Renal pelvis (tissue), 1 donor: ENCODE measurements at regions not wholly inside any gene's neighbourhood (a gene's known extent, or its start where the extent isn't known, plus 50 kb on each side); places are given as distances from the start of the nearest gene placed in this dataset.
"Not testable (repeated sequence)": the region's sequence is repeated elsewhere in the genome, so short reads cannot be mapped to it uniquely, and the experiment has no call there.

Experiments
- DNase-seq: peaks from one replicate; pipeline ENCODE4 v3.0.0-alpha.2; 2013

DNA sequence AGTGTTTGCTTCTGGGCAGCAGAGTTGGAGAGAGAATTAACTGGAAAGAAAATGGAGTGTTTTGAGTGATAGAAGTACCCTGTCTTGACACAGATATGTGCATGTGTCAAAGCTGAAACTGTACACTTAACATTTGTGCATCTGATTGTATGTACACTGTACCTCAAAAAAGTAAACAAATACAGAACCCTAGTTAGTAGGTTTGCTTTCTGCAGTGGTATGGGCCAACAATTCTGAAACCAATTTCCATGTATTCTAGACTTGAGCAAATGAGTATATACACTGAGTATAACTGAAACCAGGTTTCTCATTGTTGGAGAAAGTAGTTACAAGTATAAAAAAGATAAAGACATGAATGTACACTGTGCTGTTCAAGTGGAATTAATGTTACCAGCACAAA lies 52.4 kb downstream of the ELAPOR2 start:
- DNase-seq, result no peak

- DNase-seq, result no peak
Measured at GRCh38 chr7:87004956-87005355, 54.5 kb downstream of the ELAPOR2 start.

DNA sequence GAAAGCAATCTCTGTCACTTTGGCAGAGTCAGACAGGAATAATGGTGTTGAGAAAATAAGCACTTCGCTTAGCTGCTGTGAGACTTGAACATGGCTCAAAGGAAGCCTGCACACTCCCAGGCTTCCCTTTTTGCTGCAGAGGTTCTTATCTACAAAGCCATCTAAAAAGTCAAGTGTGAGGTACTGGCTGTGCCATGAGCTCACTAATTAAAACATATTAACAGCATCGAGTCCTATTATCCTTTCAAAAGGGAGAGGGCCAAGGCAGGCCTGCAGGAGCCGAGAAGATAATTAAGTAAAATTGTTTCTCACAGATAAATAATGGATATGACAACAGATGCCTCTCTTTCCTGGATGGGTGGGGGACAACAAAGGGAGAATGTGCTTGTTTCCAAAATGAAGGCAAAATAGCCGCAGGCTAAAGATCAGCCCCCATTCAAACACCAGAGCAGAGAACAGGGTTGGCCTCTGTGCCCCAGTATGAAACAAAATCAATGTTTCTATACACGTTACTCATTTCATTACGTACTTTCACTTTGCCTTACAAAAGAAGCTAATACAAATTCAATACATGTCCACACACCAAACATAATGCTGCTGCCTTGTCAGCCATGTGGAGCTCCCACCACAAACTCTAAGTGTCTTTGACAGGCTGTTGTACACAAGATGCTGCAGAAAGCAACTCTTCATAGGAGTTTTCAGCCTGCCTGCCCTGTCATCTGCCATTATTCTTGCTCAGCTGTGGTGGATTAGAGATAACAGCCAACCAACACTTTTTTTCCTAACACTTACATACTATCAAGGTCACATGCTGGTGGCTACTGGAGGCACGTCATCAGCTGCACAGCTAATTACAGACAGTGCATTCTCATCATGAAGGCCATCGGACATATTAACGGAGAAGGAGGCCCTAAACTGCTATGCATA lies 55.3 kb downstream of the ELAPOR2 start:
- no peak for DNase-seq

- DNase-seq, result no peak
Measured at GRCh38 chr7:87001214-87001613, 58.2 kb downstream of the ELAPOR2 start.

- no peak for DNase-seq
Measured at GRCh38 chr7:87000344-87000743, 59.1 kb downstream of the ELAPOR2 start.

- DNase-seq, result no peak
Measured at GRCh38 chr7:86999750-87000149, 59.7 kb downstream of the ELAPOR2 start.

DNA sequence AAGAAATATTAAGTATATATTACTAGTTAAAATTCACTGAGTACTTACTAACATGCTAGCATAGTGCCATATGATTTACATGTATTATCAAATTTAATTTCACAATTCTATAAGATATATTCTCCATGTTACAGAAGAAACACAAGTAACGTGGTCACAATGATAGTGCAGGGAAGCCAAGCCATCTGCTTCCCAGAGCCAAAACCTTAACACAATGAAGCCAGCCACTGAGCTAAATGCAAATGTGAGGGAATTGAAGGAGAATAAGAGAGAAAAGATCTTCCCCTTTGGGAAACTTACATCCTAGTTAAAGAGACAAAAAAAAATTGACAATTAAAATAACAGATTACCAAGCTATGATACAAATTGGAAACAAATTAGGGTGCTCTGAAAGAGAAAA lies 63.6 kb downstream of the ELAPOR2 start:
- DNase-seq, result no peak

GRCh38 chr7:86995052-86995725 lies 64.3 kb downstream of the ELAPOR2 start:
- DNase-seq, result no peak

- no peak for DNase-seq
Measured at GRCh38 chr7:86991771-86992191, 67.7 kb downstream of the ELAPOR2 start.

GRCh38 chr7:86991093-86991769 lies 68.2 kb downstream of the ELAPOR2 start:
- DNase-seq, result no peak

DNA sequence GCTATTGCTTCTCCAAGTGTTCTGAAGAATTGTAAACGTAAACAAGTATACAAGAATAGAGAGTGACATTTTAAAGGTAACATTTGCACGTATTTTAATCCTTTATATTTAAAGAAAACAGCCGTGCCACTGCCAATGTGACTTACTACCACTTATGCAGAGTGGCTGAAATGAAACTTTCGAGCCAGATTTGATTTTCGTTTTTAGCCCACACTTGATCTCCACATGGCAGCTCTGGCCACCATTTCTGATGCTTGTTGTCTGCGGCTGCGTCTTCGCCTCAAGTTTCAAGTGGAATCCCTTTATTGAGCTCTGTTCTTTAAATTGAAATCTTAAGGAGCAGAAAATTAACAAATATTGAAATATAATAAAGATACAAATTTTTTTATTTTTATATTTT lies 70.0 kb downstream of the ELAPOR2 start:
- DNase-seq, result no peak

DNA sequence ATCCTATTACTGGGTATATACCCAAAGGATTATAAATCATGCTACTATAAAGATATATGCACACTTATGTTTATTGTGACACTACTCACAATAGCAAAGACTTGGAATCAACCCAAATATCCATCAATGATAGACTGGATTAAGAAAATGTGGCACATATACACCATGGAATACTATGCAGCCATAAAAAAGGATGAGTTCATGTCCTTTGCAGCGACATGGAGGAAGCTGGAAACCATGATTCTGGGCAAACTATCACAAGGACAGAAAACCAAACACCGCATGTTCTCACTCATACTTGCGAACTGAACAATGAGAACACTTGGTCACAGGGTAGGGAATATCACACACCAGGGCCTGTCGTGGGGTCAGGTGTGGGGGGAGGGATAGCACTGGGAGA lies 71.6 kb downstream of the ELAPOR2 start:
- not testable (repeated sequence) for DNase-seq

- DNase-seq, result not testable (repeated sequence)
Measured at GRCh38 chr7:86987358-86987757, 72.1 kb downstream of the ELAPOR2 start.

- DNase-seq, result not testable (repeated sequence)
Measured at GRCh38 chr7:86985342-86985741, 74.1 kb downstream of the ELAPOR2 start.

DNA sequence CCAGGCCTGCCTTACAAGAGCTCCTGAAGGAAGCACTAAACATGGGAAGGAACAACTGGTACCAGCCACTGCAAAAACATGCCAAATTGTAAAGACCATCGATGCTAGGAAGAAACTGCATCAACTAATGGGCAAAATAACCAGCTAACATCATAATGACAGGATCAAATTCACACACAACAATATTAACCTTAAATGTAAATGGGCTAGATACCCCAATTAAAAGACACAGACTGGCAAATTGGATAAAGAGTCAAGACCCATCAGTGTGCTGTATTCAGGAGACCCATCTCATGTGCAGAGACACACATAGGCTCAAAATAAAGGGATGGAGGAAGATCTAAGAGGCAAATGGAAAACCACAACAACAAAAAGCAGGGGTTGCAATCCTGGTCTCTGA lies 75.8 kb downstream of the ELAPOR2 start:
- DNase-seq, result not testable (repeated sequence)

GRCh38 chr7:86981937-86982336 lies 77.5 kb downstream of the ELAPOR2 start:
- not testable (repeated sequence) for DNase-seq

DNA sequence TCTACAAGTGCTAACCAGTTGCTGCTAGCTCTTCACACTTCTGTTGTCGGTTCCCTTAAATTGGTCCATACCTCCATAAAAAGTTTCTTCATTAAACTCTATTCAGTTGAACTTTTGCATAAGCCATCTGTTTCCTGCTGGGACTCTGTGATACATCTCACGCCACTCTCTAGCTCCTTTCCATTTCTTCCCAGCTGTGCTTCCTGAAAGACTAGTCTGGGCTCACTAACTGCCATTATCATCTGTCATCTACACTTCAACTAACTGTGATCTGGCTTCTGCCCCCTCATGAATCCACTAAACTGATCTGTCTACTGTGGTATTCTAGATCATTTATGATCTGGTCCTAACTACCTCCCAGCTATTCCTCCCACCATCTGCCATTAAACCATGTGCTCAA lies 78.3 kb downstream of the ELAPOR2 start:
- no peak for DNase-seq

DNA sequence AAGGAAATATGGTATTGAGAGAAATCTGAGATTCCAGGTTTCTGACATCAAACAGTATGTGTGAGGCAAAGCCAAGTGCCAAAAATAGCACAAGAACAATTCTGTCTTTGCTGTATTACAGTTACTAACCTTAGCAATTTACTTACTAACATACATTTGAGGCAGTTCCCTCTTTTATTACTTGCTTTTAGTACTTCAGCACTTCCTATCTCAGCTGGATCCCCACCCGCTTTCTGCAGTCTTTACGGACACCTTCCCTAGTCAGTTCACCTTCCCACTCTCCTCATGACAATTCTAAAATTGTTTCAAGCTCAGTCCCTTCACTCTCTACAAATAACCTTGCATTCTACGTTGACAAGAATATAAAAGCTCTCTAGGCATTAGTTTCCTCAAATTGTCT lies 79.2 kb downstream of the ELAPOR2 start:
- no peak for DNase-seq

DNA sequence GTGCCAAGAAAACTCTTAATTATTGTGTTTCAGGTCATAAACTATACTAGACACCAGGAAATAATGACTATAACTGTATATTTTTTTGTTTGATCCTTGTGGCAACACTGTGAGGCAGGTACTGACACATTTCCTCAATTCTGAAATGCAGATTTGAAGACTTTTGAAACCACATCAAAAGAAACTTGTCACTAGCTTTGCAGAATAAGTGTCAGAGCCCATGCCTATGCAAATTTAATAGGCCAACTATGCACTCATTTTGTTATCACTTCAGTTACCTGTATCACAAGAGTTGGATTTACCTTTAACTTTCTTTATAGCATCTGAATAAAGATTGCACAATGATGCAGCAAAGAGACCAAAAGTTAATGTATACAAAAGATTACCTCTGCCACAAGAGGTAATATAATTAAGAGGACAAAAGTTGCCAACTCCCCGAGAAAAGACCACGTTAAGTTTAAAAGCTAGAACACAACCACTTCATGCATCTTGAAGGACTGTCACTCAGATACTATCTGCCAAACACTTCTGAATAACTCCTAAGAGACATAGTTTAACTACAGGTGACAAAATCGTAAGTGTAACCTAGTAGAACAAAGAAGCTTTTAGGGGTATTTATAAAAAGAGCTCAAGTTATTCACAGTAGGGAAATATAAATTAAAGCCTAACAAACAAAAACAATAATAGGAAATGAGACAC lies 80.5 kb downstream of the ELAPOR2 start:
- no peak for DNase-seq

DNA sequence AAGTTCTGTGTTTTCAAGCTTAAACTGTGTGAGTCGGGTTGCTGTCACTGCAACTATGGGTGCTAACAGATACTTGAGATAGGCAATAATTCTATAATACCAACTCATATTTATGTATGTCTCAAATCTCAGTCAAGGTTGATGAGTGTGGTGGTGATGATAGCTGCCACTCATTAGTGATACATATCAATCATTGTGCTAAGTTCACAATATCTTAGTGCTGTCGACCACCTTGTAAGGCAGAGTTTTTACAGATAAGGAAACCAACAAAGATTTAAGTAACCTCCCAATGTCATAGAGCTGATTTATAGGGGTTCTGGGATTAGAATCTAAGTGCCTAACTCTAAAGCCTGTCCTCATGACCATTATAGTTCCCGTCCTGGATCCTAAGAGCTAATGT lies 82.5 kb downstream of the ELAPOR2 start:
- no peak for DNase-seq

DNA sequence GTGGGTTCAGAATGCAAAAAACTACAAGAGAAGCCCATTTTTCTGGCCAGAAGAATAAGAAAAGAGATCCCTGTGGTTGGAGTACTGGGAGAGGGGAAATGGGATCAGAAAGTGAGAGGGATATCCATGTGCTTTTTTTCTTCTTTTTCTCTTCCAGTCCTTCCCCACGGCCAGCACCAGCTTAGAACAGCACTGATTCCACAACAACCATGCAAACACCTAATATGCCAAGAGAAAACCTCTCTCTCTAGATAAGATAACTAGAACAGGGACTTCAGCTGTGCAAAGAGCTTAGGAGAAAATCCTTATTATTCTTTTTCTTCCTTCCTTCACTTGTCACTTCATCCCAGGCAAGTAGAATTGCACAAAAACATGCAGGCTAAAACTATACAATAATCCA lies 83.5 kb downstream of the ELAPOR2 start:
- no peak for DNase-seq

- DNase-seq, result no peak
Measured at GRCh38 chr7:86975449-86975848, 84.0 kb downstream of the ELAPOR2 start.
